MM.1S (cell line): ENCODE measurements at regions not wholly inside any gene's neighbourhood (a gene's known extent, or its start where the extent isn't known, plus 50 kb on each side); places are given as distances from the start of the nearest gene placed in this dataset.
"Not testable (repeated sequence)": the region's sequence is repeated elsewhere in the genome, so short reads cannot be mapped to it uniquely, and the experiment has no call there.

Experiments used
- DNase-seq: peaks from one replicate; pipeline ENCODE4 v3.0.0-alpha.2; 2015
- H2AFZ ChIP-seq: fragments of 300-600 bp; sonication (generic); 2 replicates; pipeline ENCODE4 v1.6.0; 2016; ENCODE audit warnings: antibody characterized with exemption, low read length
- H3F3A ChIP-seq: fragments of 300-600 bp; sonication (generic); 2 replicates; pipeline ENCODE4 v1.6.1; 2016; ENCODE audit warnings: mild to moderate bottlenecking, antibody characterized with exemption, low read length, moderate library complexity, mixed read lengths; ENCODE audit not compliant: insufficient read depth
- H3K27ac ChIP-seq: fragments of 300-600 bp; sonication (generic); 2 replicates; pipeline ENCODE4 v1.5.1; 2016; ENCODE audit warnings: mild to moderate bottlenecking, low read length
- H3K27me3 ChIP-seq: fragments of 300-600 bp; sonication (generic); replicated peaks from 2 replicates; pipeline ENCODE4 v1.6.0; 2016; ENCODE audit warnings: low read length; ENCODE audit not compliant: insufficient read depth
- H3K36me3 ChIP-seq: fragments of 300-600 bp; sonication (generic); replicated peaks from 2 replicates; pipeline ENCODE4 v1.6.1; 2016; ENCODE audit warnings: mild to moderate bottlenecking, low read length, mixed read lengths; ENCODE audit not compliant: insufficient read depth
- H3K4me1 ChIP-seq: fragments of 300-600 bp; sonication (generic); 2 replicates; pipeline ENCODE4 v1.6.1; 2016; ENCODE audit warnings: low read length, mixed read lengths
- H3K4me2 ChIP-seq: fragments of 300-600 bp; sonication (generic); 2 replicates; pipeline ENCODE4 v1.6.0; 2016; ENCODE audit warnings: low read depth, low read length
- H3K4me3 ChIP-seq: fragments of 300-600 bp; sonication (generic); 2 replicates; pipeline ENCODE4 v1.5.1; 2016; ENCODE audit warnings: low read length, mixed read lengths
- H3K79me2 ChIP-seq: fragments of 300-600 bp; sonication (generic); 2 replicates; pipeline ENCODE4 v1.6.1; 2016; ENCODE audit warnings: mixed run types, low read length, mixed read lengths
- H3K9ac ChIP-seq: fragments of 300-600 bp; sonication (generic); 2 replicates; pipeline ENCODE4 v1.6.1; 2016; ENCODE audit warnings: low read length, mixed read lengths
- H3K9me2 ChIP-seq: fragments of 300-600 bp; sonication (generic); replicated peaks from 2 replicates; pipeline ENCODE4 v1.6.1; 2016; ENCODE audit warnings: mild to moderate bottlenecking, low read length, mixed read lengths; ENCODE audit not compliant: insufficient read depth
- H3K9me3 ChIP-seq: fragments of 300-600 bp; sonication (generic); replicated peaks from 2 replicates; pipeline ENCODE4 v1.6.1; 2016; ENCODE audit warnings: mild to moderate bottlenecking, low read length, mixed read lengths; ENCODE audit not compliant: insufficient read depth
- H4K20me1 ChIP-seq: fragments of 300-600 bp; sonication (generic); 2 replicates; pipeline ENCODE4 v1.6.1; 2016; ENCODE audit warnings: mild to moderate bottlenecking, low read length, moderate library complexity, mixed read lengths; ENCODE audit not compliant: insufficient read depth
- CTCF ChIP-seq: fragments of 300-600 bp; sonication (generic); IDR thresholded peaks from 2 replicates; pipeline ENCODE4 v1.5.1; 2016; ENCODE audit warnings: antibody characterized with exemption, low read length, mixed read lengths
- EZH2 ChIP-seq: fragments of 300-600 bp; sonication (generic); optimal IDR thresholded peaks from 2 replicates; pipeline ENCODE3; 2017; ENCODE audit warnings: low read depth, mild to moderate bottlenecking, antibody characterized with exemption, low read length, mixed read lengths
- EZH2phosphoT487 ChIP-seq: fragments of 300-600 bp; sonication (generic); IDR thresholded peaks from 2 replicates; pipeline ENCODE4 v1.6.1; 2018; ENCODE audit warnings: antibody characterized with exemption, low read length

- no peaks in the 10 kb centered on the region for H3F3A ChIP-seq
- H3K9ac ChIP-seq, result no peak overlapping the region
- no peak overlapping the region for H2AFZ ChIP-seq
- H4K20me1 ChIP-seq, result no peaks in the 10 kb centered on the region
- DNase-seq, result no peak
- TF ChIP-seq EZH2phosphoT487, result no peak
- no peak for TF ChIP-seq EZH2
- TF ChIP-seq CTCF, result no peak
- H3K36me3 ChIP-seq, result no peaks in the 10 kb centered on the region
- no peaks in the 10 kb centered on the region for H3K79me2 ChIP-seq
- H3K4me2 ChIP-seq, result peak overlapping the region; percentile 26; the same call in 1 of the 2 replicates
- no peaks in the 10 kb centered on the region for H3K9me3 ChIP-seq
- H3K27me3 ChIP-seq, result no peaks in the 10 kb centered on the region
- H3K9me2 ChIP-seq, result no peaks in the 10 kb centered on the region
- H3K27ac ChIP-seq, result no peak overlapping the region
- H3K4me1 ChIP-seq, result peaks cover 8% of the 10 kb centered on the region; the same call in 1 of the 2 replicates
- H3K4me3 ChIP-seq, result no peak overlapping the region
These were observed 104.5 kb upstream of the PCLO start for GRCh38 chr7:83267141-83267631.

- H3K4me1 ChIP-seq, H2AFZ ChIP-seq, H3K4me3 ChIP-seq, H3K9me2 ChIP-seq, H3K79me2 ChIP-seq, H3K4me2 ChIP-seq, H4K20me1 ChIP-seq, H3K9me3 ChIP-seq, H3K27me3 ChIP-seq, H3K36me3 ChIP-seq, H3F3A ChIP-seq, H3K9ac ChIP-seq, H3K27ac ChIP-seq, DNase-seq: not testable (repeated sequence)
These were observed 100.9 kb upstream of the PCLO start for GRCh38 chr7:83263442-83264034.

GRCh38 chr7:83259064-83259463 is 96.4 kb upstream of the PCLO start:
- no peaks in the 10 kb centered on the region for H3K79me2 ChIP-seq
- H3K9me3 ChIP-seq, result no peaks in the 10 kb centered on the region; the same call in 1 of the 2 replicates
- H2AFZ ChIP-seq, result no peak overlapping the region
- H4K20me1 ChIP-seq, result no peaks in the 10 kb centered on the region
- no peaks in the 10 kb centered on the region for H3K4me1 ChIP-seq
- H3K27ac ChIP-seq, result no peak overlapping the region
- H3F3A ChIP-seq, result peaks cover 5% of the 10 kb centered on the region; the same call in 1 of the 2 replicates
- peak; percentile 17 for DNase-seq
- H3K9me2 ChIP-seq, result no peaks in the 10 kb centered on the region
- no peak for TF ChIP-seq CTCF
- no peak for TF ChIP-seq EZH2
- no peak for TF ChIP-seq EZH2phosphoT487
- H3K36me3 ChIP-seq, result no peaks in the 10 kb centered on the region
- no peak overlapping the region for H3K4me3 ChIP-seq
- H3K4me2 ChIP-seq, result no peak overlapping the region
- H3K9ac ChIP-seq, result no peak overlapping the region
- H3K27me3 ChIP-seq, result no peaks in the 10 kb centered on the region

GRCh38 chr7:83248000-83248399 is 85.3 kb upstream of the PCLO start:
- no peaks in the 10 kb centered on the region for H3K9me2 ChIP-seq
- H3K27me3 ChIP-seq, result no peaks in the 10 kb centered on the region
- H4K20me1 ChIP-seq, result no peaks in the 10 kb centered on the region
- no peaks in the 10 kb centered on the region for H3K9me3 ChIP-seq
- no peak overlapping the region for H3K4me2 ChIP-seq
- H2AFZ ChIP-seq, result no peak overlapping the region
- H3F3A ChIP-seq, result no peaks in the 10 kb centered on the region
- H3K4me3 ChIP-seq, result no peak overlapping the region
- H3K9ac ChIP-seq, result no peak overlapping the region
- no peak for DNase-seq
- H3K36me3 ChIP-seq, result no peaks in the 10 kb centered on the region
- TF ChIP-seq CTCF, result no peak
- no peak for TF ChIP-seq EZH2
- no peak for TF ChIP-seq EZH2phosphoT487
- H3K79me2 ChIP-seq, result no peaks in the 10 kb centered on the region
- no peaks in the 10 kb centered on the region for H3K4me1 ChIP-seq
- no peak overlapping the region for H3K27ac ChIP-seq

- not testable (repeated sequence) for H3K27me3 ChIP-seq, H3K36me3 ChIP-seq, H3K4me2 ChIP-seq, H4K20me1 ChIP-seq, H3K79me2 ChIP-seq, H3K9me3 ChIP-seq, DNase-seq, H3K4me3 ChIP-seq, H3F3A ChIP-seq, H3K9ac ChIP-seq, H3K27ac ChIP-seq, H3K9me2 ChIP-seq, H3K4me1 ChIP-seq, H2AFZ ChIP-seq
These were observed 56.5 kb upstream of the PCLO start for GRCh38 chr7:83219231-83219630.
